ENCODE measurements at regions not wholly inside any gene's neighbourhood (a gene's known extent, or its start where the extent isn't known, plus 50 kb on each side); places are given as distances from the start of the nearest gene placed in this dataset.

GRCh38 chr5:63726496-63726895, 235.7 kb downstream of the HTR1A start:
- no peak for TF ChIP-seq CTCF (IDR thresholded peaks at IDR 0.05 in 4 of 5, conservative IDR thresholded peaks at IDR 0.05 in 1 of 5)
- no peak for TF ChIP-seq POLR2A (IDR thresholded peaks at IDR 0.05)
